ENCODE measurements at regions not wholly inside any gene's neighbourhood (a gene's known extent, or its start where the extent isn't known, plus 50 kb on each side); places are given as distances from the start of the nearest gene placed in this dataset.
"Not testable (repeated sequence)": the region's sequence is repeated elsewhere in the genome, so short reads cannot be mapped to it uniquely, and the experiment has no call there.

DNA sequence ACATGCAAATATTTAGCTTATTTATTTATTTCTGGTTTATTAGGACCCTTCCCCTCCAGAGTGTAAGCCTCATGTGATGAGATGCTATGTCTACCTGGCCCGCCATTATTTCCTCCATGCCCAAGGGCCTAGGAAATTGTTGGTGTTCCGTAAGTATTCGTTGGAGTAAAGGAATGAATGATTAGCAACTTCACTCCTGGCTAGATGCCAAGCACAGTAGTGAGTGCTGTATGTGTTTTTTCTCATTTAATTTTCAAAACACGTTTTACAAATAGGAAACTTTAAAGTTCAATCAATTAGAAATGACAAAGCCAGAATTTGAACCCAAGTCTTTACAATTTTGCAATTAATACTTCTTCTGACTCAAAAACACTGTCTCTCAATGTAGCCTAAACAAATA lies 253.8 kb downstream of the BCAT1 start:
- CTCF ChIA-PET = no interaction called here
- POLR2A ChIA-PET = no interaction called here

DNA sequence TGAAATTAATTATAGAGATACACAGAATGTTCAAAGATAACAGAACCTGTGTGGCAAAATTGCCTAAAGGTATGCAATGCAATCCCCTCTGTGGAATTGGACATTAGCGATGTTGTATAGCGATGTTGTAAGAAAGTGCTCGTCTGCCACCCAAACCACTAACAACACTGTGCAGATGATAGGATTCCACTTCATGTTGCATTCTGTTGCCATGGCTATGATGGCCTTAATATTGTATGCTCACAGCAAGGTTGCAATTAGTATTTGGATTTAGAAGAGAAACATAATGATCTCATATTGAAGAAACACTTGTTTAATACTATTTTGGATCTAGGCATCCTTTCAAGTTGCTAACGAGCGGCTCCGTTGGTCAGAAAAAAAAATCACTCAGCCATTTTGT lies 260.3 kb downstream of the BCAT1 start:
- POLR2A ChIA-PET = interaction anchor here (0.6 kb wide), 1 partner anchor 54 kb away, joined by 3 read pairs; no protein-coding TSS in a partner anchor
- CTCF ChIA-PET = no interaction called here

DNA sequence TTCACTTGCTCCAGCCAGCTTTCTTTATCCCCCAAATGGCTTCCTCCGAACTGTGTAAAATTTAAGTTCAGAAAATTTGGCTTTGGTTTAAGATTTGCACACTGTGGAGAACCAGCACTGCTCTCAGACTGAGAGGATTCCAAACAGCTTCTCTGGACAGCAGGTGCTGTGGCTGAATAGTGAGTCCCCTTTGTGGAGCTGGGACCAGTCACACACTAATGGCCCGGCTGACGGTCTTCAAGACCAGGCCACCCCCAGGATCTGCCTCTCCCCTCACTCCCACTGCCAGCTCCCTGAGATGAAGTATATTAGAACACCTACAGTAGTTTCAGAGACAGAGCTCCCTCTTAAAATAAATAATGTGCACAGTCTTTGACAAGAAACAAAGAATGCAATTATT lies 267.3 kb downstream of the BCAT1 start:
- ChIA-PET POLR2A (no interaction called here), CTCF (no interaction called here)

DNA sequence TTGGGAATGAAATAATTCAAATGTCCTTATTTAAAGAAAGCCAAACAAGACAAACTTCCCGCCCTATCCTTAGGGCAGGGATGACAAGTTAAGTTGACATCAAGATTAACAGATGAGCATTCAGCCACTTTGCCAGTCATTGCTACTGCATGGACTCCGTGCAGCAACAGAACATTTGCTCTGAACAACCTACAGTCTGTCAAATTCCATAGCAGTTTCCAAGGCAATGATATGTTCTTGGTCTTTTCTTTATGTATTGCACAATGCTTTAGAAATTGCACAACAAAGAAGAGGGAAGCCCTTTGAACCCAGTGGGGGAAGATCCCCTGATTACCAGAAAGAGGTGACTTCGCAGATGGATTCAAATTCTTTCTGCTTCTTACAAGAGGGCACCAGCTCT lies 269.8 kb downstream of the BCAT1 start:
- ChIA-PET POLR2A (no interaction called here), CTCF (no interaction called here)

DNA sequence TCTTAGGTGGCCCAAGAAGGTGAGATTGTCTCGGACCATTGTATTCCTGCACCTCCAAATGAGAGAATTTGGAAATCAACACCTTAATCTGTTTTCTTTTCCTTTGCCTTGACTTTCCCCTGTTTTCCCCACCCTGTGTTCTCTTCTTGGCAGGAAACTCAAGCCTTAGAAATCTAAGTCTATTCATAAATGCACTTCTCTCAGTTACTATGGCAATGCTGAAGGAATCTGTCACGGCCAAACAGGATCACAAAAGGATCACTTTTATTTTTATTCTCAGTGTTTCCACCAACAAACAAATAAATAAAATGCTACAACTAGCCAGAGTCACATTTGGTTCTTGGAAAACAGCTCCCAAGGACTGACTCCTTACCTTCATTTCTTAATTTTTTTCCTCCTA lies 270.5 kb downstream of the BCAT1 start:
- ChIA-PET CTCF (no interaction called here), POLR2A (no interaction called here)

DNA sequence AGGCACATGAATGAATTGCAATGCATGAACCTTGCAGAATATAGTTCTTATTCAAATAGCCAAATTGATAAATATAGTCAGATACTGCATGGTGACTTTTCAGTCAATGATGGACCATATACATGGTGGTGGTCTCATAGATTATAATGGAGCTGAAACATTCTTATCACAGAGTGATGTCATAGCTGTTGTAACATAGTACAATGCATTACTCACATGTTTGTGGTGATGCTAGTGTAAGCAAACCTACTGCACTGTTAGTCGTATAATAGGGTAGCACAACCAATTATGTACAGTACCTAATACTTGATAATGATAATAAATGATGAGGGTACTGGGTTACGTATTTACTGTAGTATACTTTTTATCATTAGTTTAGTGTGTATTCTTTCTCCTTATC lies 280.3 kb downstream of the BCAT1 start:
- ChIA-PET POLR2A (no interaction called here), CTCF (interaction anchor here (0.9 kb wide), 1 partner anchor 59 kb away, joined by 3 read pairs; no protein-coding TSS in a partner anchor)

DNA sequence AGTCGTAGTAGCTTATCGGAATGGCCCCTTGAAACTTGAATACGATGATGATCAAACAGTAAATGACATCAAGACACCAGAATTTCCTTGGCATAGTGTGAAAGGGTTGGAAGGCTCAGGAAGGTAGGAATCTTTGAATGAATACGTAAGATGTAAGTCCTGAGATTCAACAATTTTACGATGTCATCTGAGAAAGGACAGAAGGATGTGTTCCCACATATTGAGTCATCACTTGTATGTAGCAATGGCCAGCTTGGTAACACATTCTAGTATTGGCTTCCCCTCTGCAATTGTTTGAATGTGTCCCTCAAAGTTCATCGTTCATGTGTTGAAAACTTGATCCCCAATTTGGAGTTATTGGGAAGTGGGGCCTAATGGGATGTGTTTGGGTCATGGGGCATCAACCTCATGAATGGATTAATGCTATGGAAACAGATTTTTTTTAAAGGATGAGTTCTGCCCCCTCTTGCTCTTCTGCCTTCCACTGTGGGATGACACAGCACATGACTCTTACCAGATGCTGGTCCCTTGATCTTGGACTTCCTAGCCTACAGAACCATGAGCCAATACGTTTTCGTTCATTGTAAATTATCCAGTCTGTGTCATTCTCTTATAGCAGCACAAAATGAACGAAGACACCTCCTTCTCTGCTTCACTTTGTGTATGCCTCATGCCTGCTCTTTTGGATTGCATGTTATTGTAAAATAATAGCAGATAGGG lies 284.6 kb downstream of the BCAT1 start:
- CTCF ChIA-PET = no interaction called here
- POLR2A ChIA-PET = no interaction called here

DNA sequence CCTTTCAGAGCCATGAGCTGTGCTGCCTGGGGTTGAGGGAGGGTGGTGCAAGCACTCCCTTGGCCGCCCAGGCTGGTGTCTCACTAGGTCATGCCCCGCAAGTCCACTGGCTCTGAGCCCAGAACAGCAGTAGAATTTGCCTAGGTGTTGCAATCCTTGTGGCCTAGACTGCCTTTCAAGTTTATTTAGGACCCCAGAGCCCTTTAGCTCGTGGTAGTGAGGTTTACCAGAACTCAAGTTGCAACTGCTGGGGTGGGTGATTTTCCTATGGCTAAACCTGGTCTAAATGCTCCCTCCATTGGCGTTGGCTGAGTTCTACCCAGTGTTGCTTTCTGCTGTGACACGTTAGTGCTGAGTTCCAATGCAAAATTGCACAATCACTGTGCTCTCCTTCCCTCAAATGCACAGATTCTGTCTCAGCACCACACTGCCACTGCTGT lies 287.2 kb downstream of the BCAT1 start:
- CTCF ChIA-PET = no interaction called here
- POLR2A ChIA-PET = no interaction called here

DNA sequence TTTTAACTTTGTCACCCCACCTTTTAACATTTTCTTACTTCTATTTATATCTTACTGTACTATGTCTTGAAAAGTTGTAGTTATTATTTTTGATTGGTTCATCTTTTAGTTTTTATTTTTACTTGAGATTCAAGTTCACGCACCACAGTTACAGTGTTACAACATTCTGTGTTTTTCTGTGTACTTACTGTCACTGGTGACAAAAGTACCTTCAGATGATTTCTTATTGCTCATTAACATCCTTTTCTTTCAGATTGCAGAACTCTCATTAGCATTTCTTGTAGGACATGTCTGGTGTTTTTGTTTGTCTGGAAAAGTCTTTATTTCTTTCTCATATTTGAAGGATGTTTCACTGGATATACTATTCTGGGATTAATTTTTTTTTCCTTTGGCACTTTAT lies 289.9 kb downstream of the BCAT1 start:
- POLR2A ChIA-PET = no interaction called here

DNA sequence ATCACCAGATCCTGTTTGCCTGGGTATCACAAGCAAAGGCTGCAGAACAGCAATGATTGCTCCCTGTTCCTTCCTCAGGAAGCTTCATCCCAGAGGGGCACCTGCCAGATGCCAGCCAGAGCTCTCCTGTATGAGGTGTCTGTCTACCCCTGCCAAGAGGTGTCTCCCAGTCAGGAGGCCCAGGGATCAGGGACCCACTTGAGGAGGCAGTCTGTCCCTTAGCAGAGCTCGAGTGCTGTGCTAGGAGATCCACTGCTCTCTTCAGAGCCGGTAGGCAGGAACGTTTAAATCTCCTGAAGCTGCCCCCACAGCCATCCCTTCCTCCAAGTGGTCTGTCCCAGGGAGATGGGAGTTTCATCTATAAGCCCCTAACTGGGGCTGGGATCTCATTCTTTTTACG lies 294.6 kb downstream of the BCAT1 start:
- POLR2A ChIA-PET, CTCF ChIA-PET: not testable (repeated sequence)

More for the DNA sequence above, 289.9 kb downstream of the BCAT1 start:
- CTCF ChIA-PET = no interaction called here

DNA sequence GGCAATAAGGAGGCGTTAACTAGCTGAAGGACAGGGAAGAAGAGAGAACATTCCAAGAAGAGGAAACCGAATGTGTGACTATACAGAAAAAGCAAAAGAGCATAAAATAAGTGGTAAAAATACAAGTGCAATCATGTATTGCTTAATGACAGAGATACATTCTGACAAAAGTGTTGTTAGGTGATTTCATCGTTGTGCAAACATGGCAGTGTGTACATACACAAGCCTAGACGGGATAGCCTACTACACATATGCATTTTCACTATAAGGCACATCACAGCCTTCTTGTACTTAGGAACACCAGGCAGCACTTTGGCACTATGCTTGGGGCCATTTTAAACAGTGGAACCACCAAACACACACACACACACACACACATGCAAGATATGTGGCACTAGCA lies 299.3 kb downstream of the BCAT1 start:
- ChIA-PET CTCF (no interaction called here), POLR2A (no interaction called here)

DNA sequence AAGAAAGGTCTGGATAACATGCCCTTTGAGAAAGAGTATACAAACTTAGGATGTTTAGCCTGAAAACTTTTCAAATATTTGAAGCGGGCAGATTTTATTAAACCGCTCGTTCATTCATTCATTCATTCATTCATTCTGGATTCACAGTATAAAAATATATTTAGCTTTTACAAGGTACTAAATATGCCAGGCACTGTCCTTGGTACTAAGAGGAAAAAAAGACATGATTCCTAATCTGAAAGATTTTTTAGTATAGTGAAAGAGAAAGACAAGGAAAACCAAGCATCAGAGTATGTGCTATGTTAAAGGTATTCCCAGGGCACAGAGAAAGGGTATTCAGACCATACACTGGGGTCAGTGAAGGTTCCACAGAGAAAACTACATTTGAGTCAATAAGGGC lies 299.7 kb downstream of the BCAT1 start:
- CTCF ChIA-PET = no interaction called here

DNA sequence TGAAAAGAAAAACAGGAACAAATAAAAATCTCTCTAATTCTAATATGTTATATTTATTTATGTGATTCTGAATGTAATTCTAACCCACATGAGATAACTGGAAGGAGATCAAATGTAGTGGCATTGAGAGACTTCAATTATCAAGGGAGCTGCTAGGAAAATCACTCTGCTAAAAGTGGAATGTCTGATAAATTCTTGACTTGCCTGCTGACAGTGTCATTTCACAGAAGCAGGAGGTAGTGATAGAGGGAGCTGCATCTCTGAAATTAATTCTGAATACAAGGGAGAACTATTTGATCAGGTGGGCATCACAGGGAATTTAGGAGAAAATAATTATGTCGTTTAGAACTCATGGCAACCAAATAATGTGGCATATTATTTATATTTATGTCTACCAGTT lies 303.6 kb downstream of the BCAT1 start:
- POLR2A ChIA-PET = no interaction called here

More for the DNA sequence above, 299.7 kb downstream of the BCAT1 start:
- POLR2A ChIA-PET = no interaction called here

DNA sequence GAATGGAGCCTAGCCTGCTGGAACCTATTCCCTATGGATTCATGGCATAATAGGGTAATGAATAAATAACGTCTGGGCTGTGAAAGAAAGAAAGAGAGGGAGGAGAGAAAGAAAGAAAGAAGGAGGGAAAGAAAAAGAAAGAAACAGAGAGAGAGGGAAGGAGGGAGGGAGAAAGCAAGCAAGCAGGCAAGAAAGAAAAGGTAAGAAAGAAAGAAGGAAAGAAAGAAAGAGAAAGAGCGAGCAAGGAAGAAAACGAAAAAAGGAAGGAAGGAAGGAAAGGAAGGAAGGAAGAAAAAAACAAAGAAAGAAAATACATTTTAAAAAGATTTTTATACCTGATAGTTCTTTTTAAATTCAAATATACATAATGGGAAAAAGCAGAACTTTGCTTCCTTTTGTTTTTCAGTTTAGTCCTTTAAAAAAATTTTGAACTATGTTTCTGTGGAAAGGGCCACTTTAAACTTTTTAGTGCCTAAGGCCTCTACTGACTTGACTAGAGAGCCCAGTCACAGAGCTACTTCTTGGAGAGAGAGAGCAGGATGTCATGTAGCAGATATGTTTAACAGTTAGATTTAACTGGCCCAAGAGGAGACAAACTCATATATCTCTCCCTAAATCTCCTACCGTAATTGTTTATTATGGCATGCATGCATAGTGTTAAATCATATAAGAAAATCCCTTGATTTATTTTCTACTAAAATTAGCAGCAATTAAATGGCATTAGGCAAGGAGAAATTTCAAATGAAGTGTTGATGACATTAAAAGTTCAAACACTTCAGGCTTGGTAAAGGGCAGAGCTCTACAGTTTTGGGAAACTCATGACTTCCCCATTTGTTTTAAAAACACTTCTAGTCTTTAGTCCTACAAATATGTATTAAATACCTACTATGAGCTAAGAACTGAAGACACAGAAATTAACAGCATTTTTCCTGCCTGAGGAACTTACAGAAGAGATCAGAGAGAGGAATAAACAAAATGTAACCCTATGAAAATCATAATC lies 305.5 kb downstream of the BCAT1 start:
- ChIA-PET POLR2A (no interaction called here), CTCF (no interaction called here)

More for the DNA sequence above, 303.6 kb downstream of the BCAT1 start:
- CTCF ChIA-PET = no interaction called here

DNA sequence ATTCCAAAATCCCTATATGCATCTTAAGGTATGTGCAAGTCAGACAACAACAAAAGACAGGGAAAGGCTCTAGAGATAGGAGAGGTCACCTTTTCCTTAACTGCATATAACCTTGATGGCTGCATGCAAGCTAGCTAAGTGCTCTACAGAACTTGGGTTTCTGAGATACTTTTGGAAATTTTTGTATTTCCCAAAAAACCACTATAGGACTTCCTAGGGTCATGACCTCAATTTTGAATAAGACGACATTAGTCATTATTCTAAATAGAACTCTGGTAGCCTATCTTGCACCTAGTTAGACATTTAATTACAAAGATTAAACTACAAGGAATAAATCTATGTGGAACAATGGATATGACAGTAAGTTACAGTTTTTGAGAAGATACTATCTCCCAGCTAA lies 309.3 kb downstream of the BCAT1 start:
- ChIA-PET POLR2A (no interaction called here), CTCF (no interaction called here)

DNA sequence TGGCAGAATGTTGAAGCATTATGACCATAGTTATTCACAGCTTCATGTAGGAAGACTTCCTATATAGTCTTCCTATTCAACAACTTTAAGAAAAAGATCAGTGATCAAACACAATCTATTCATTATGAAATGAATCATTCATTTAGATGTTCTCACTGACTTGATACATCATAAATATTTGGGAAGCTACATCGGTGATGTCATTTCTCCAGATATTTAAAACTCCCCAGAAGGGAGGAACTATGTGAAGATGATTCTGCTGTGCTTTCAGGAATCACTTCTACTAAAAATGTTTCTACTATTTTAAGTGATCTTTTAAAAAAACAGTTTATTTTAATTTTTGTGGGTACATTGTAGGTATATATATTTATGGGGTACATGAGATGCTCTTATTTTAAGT lies 316.4 kb downstream of the BCAT1 start:
- CTCF ChIA-PET = no interaction called here
- POLR2A ChIA-PET = no interaction called here

DNA sequence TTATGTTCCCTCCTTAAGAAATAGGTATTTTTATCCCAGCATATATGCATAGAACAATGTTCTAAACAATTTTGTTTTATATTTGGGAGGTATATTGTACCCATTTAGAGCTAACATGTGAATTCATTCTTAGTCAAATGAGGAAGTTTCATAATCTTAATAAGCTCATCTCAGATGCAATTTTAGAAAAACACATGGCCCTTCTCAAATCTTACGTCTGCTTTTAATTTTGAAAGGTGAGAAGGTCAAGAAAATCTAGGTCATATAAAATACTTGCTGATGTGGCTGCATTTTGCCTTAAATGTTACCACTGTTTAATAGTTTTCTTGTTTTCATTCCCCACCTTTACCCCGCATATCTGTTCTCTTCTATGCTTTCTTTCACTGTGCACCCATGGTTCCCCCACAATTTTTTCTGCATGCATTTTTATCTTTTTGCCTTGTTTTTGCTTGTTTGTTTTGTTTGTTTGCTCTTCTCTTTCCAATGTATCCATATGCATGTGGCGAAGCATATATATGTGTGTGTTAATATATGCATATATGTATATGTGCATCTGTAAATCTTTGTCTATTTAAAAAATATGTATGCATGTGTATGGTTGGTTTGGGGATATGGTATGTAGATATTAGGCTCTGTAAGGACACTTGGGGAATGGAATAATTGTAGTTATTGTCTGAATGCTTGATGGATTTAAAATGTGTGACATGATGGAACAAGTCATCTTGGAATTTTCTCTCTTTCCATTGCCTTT lies 317.1 kb downstream of the BCAT1 start:
- CTCF ChIA-PET = no interaction called here
- POLR2A ChIA-PET = no interaction called here

DNA sequence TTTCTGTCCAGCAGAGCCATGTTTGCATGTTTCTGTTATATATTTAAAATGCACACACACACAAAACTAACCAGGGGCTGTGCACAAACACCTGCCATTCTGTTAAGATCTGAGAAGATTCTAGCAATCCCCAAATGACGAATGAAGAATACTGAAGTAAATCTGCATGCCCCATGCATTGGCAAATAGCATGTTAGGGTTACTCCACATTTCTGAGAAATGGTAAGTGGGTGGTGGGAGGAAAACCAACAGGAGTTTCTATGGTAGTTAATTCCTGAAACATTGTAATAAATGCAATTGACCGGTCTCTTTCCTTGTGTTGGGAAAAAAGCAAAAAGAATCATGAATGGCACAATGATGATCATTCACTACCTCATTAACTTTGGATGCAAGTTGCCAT lies 318.0 kb downstream of the BCAT1 start:
- POLR2A ChIA-PET = no interaction called here

DNA sequence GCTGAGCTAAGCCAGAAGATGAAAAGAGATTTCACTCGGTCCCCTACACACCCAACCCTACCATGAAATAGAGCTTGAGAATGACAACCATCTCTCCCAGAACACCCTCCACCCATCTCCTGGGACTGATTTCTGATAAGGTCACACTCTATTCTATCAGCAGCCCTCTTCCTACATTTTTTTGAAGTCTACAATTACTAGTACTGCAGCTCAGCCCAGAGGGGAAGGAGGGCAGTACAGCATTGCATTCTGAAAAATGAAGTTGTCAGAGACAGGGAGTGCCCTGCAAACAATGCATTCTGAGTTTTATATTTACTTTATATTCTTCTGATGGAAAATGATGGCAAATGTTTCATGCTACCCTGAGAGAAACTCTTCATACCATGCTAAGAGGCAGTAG lies 318.5 kb downstream of the BCAT1 start:
- ChIA-PET POLR2A (no interaction called here), CTCF (no interaction called here)

More for the DNA sequence above, 318.0 kb downstream of the BCAT1 start:
- CTCF ChIA-PET = no interaction called here

DNA sequence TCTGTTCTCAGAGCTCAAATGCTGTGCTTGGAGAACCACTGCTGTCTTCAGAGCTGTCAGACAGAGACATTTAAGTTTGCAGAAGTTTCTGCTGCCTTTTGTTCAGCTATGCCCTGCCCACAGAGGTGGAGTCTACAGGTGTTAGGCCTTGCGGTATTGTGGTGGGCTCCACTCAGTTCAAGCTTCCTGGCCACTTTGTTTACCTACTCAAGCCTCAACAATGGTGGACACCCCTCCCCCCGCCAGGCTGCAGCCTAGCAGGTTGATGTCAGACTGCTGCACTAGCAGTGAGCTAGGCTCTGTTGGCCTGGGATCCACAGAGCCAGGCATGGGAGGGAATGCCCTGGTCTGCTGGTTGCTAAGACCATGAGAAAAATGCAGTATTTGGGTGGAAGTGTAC lies 323.8 kb downstream of the BCAT1 start:
- ChIA-PET CTCF (no interaction called here), POLR2A (no interaction called here)

DNA sequence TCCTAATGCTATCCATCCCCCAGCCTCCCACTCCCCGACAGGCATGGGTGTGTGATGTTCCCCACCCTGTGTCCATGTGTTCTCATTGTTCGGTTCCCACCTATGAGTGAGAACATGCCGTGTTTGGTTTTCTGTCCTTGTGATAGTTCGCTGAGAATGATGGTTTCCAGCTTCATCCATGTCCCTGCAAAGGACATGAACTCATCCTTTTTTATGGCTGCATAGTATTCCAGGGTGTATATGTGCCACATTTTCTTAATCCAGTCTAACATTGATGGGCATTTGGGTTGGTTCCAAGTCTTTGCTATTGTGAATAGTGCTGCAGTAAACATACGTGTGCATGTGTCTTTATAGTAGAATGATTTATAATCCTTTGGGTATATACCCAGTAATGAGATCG lies 328.9 kb downstream of the BCAT1 start:
- CTCF ChIA-PET = interaction anchor here (0.9 kb wide), 1 partner anchor 10 kb away, joined by 3 read pairs; no protein-coding TSS in a partner anchor

More for the DNA sequence above, 328.9 kb downstream of the BCAT1 start:
- POLR2A ChIA-PET = not testable (repeated sequence)
